ENCODE measurements at regions not wholly inside any gene's neighbourhood (a gene's known extent, or its start where the extent isn't known, plus 50 kb on each side); places are given as distances from the start of the nearest gene placed in this dataset.

DNA sequence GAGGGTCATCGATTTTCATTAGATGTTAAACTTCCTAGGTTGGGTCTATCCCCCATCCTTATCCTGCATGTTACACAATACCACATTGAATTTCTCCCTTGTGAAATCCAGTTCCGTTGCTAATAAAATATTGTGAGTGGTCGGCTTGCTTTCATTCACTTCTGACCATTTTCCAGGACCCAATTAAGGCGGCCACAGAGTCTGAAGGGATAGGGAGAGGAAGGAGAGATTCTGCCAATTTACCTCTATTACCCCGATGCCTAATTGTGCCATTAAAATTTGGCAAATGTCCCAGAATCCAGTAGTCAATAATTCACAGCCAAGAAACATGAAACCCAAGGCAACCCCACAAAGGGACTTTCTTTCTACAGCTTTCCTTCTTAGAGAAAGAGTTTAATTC lies 129.9 kb downstream of the IPMK start:
- DNase-seq (ENCODE audit: low read depth, low spot score) (no peak), ATAC-seq (no peak)
- TF ChIP-seq, protein P1, sequence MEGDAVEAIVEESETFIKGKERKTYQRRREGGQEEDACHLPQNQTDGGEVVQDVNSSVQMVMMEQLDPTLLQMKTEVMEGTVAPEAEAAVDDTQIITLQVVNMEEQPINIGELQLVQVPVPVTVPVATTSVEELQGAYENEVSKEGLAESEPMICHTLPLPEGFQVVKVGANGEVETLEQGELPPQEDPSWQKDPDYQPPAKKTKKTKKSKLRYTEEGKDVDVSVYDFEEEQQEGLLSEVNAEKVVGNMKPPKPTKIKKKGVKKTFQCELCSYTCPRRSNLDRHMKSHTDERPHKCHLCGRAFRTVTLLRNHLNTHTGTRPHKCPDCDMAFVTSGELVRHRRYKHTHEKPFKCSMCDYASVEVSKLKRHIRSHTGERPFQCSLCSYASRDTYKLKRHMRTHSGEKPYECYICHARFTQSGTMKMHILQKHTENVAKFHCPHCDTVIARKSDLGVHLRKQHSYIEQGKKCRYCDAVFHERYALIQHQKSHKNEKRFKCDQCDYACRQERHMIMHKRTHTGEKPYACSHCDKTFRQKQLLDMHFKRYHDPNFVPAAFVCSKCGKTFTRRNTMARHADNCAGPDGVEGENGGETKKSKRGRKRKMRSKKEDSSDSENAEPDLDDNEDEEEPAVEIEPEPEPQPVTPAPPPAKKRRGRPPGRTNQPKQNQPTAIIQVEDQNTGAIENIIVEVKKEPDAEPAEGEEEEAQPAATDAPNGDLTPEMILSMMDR (IDR thresholded peaks at IDR 0.05): no peak
- TF ChIP-seq TCF7L2 (IDR thresholded peaks at IDR 0.05; ENCODE audit: low read depth, low read length): no peak
- TF ChIP-seq POLR2AphosphoS5 (IDR thresholded peaks at IDR 0.05; ENCODE audit: low read depth, low read length): no peak
- TF ChIP-seq REST (IDR thresholded peaks at IDR 0.05; ENCODE audit: insufficient read depth in 1 of 2, low read depth in 2 of 2, low read length in 1 of 2): no peak
- no peak for TF ChIP-seq SIN3A (IDR thresholded peaks at IDR 0.05; ENCODE audit: borderline replicate concordance, insufficient read depth, low read depth, low read length)
- Histone ChIP-seq H3K9me3 (ENCODE audit: control insufficient read depth, insufficient read depth, low read depth, low read length) (no peaks in the 10 kb centered on the region), H3K4me1 (ENCODE audit: control insufficient read depth, insufficient read depth, low read length) (no peaks in the 10 kb centered on the region), H3K27me3 (ENCODE audit: control insufficient read depth, insufficient read depth, low read length) (no peaks in the 10 kb centered on the region; the same call in 1 of the 2 replicates), H3K27ac (ENCODE audit: low read length) (no peak overlapping the region), H3K4me3 (ENCODE audit: low read depth in 2 of 2, low read length in 2 of 2) (no peak overlapping the region), H3K36me3 (ENCODE audit: control insufficient read depth, insufficient read depth, low read length) (no peaks in the 10 kb centered on the region)
- in situ Hi-C loops (cut with HindIII; ENCODE audit: low pct_unique_long_range_greater_than_20kb, low sequenced_read_pairs): no loop called here
- POLR2A ChIA-PET: no interaction called here
- intact Hi-C loops (cut with micrococcal nuclease; ENCODE audit: unreplicated experiment): no loop called here
- CTCF ChIA-PET: no interaction called here
- BruUV-seq (replicated peaks): no TSS peak

GRCh38 chr10:58115218-58116050 lies 152.3 kb downstream of the IPMK start:
- H3K9me3 ChIP-seq (ENCODE audit: control insufficient read depth, insufficient read depth, low read depth, low read length): no peaks in the 10 kb centered on the region
- no peaks in the 10 kb centered on the region for H3K27me3 ChIP-seq (ENCODE audit: control insufficient read depth, insufficient read depth, low read length)
- no TSS peak for BruUV-seq (replicated peaks)
- CTCF ChIA-PET: no interaction called here
- intact Hi-C loops (cut with micrococcal nuclease; ENCODE audit: unreplicated experiment): no loop called here
- H3K27ac ChIP-seq (ENCODE audit: low read length): no peak overlapping the region
- DNase-seq (ENCODE audit: low read depth, low spot score): no peak
- ATAC-seq: no peak
- H3K4me3 ChIP-seq (ENCODE audit: low read depth in 2 of 2, low read length in 2 of 2): no peak overlapping the region
- no peak for TF ChIP-seq SIN3A (IDR thresholded peaks at IDR 0.05; ENCODE audit: borderline replicate concordance, insufficient read depth, low read depth, low read length)
- TF ChIP-seq REST (IDR thresholded peaks at IDR 0.05; ENCODE audit: insufficient read depth in 1 of 2, low read depth in 2 of 2, low read length in 1 of 2): no peak
- no peak for TF ChIP-seq TCF7L2 (IDR thresholded peaks at IDR 0.05; ENCODE audit: low read depth, low read length)
- TF ChIP-seq POLR2AphosphoS5 (IDR thresholded peaks at IDR 0.05; ENCODE audit: low read depth, low read length): no peak
- TF ChIP-seq, protein P1 (IDR thresholded peaks at IDR 0.05): no peak
- H3K36me3 ChIP-seq (ENCODE audit: control insufficient read depth, insufficient read depth, low read length): no peaks in the 10 kb centered on the region
- no peaks in the 10 kb centered on the region for H3K4me1 ChIP-seq (ENCODE audit: control insufficient read depth, insufficient read depth, low read length)
- POLR2A ChIA-PET: no interaction called here
- in situ Hi-C loops (cut with HindIII; ENCODE audit: low pct_unique_long_range_greater_than_20kb, low sequenced_read_pairs): no loop called here

All from Panc1 (cell line).